ENCODE measurements at regions not wholly inside any gene's neighbourhood (a gene's known extent, or its start where the extent isn't known, plus 50 kb on each side); places are given as distances from the start of the nearest gene placed in this dataset.

- no peak for DNase-seq (ENCODE audit: low read depth)
Measured at GRCh38 chr9:90078988-90079421, 474.2 kb downstream of the GADD45G start.

GRCh38 chr9:90085633-90086032, 480.8 kb downstream of the GADD45G start:
- H3K9ac ChIP-seq (ENCODE audit: low read length): no peak overlapping the region

More at GRCh38 chr9:90078988-90079421, 474.2 kb downstream of the GADD45G start:
- Histone ChIP-seq H3K27me3 (replicated peaks; ENCODE audit: control insufficient read depth, insufficient read depth, low read length) (peaks cover 57% of the 10 kb centered on the region), H3K9ac (ENCODE audit: low read length) (no peak overlapping the region), H3K4me3 (ENCODE audit: low read length) (no peak overlapping the region), H3K36me3 (ENCODE audit: control insufficient read depth, insufficient read depth, low read length, severe bottlenecking) (no peaks in the 10 kb centered on the region), H3K9me3 (ENCODE audit: control insufficient read depth, low read length) (no peaks in the 10 kb centered on the region), H3K4me1 (ENCODE audit: control insufficient read depth, insufficient read depth, low read length) (no peaks in the 10 kb centered on the region)

GRCh38 chr9:90086101-90086511, 481.3 kb downstream of the GADD45G start:
- no peak overlapping the region for H3K9ac ChIP-seq (ENCODE audit: low read length)
- no peaks in the 10 kb centered on the region for H3K9me3 ChIP-seq (ENCODE audit: control insufficient read depth, low read length)
- DNase-seq (ENCODE audit: low read depth): no peak
- no peaks in the 10 kb centered on the region for H3K4me1 ChIP-seq (ENCODE audit: control insufficient read depth, insufficient read depth, low read length)
- no peaks in the 10 kb centered on the region for H3K36me3 ChIP-seq (ENCODE audit: control insufficient read depth, insufficient read depth, low read length, severe bottlenecking)
- H3K4me3 ChIP-seq (ENCODE audit: low read length): no peak overlapping the region
- peaks cover 24% of the 10 kb centered on the region for H3K27me3 ChIP-seq (replicated peaks; ENCODE audit: control insufficient read depth, insufficient read depth, low read length)

More at GRCh38 chr9:90085633-90086032, 480.8 kb downstream of the GADD45G start:
- H3K4me3 ChIP-seq (ENCODE audit: low read length): no peak overlapping the region
- DNase-seq (ENCODE audit: low read depth): no peak
- H3K9me3 ChIP-seq (ENCODE audit: control insufficient read depth, low read length): no peaks in the 10 kb centered on the region
- no peaks in the 10 kb centered on the region for H3K4me1 ChIP-seq (ENCODE audit: control insufficient read depth, insufficient read depth, low read length)
- H3K36me3 ChIP-seq (ENCODE audit: control insufficient read depth, insufficient read depth, low read length, severe bottlenecking): no peaks in the 10 kb centered on the region
- H3K27me3 ChIP-seq (replicated peaks; ENCODE audit: control insufficient read depth, insufficient read depth, low read length): peaks cover 29% of the 10 kb centered on the region

GRCh38 chr9:90088434-90088833, 483.6 kb downstream of the GADD45G start:
- no peak overlapping the region for H3K9ac ChIP-seq (ENCODE audit: low read length)
- H3K4me1 ChIP-seq (ENCODE audit: control insufficient read depth, insufficient read depth, low read length): no peaks in the 10 kb centered on the region
- no peak for DNase-seq (ENCODE audit: low read depth)

DNA sequence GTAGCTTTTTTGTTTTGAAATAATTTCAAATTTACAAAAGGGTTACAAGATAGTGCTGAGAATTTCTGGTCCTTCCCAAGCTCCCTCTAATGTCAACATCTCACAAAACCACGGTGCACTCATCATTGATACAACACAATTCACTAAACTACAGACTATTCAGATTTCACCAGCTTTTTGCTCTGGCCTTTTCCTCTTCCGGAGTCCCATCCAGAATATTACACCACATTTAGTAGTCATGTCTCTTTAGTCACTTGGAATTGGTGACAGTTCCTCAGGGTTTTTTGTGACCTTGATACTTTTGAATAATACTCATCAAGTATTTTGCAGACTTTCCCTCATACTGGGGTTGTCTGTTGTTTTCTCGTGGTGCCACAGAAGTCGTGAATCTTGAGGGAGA, 484.0 kb downstream of the GADD45G start:
- Histone ChIP-seq H3K4me1 (ENCODE audit: control insufficient read depth, insufficient read depth, low read length) (no peaks in the 10 kb centered on the region), H3K27me3 (replicated peaks; ENCODE audit: control insufficient read depth, insufficient read depth, low read length) (peaks cover 18% of the 10 kb centered on the region), H3K9ac (ENCODE audit: low read length) (no peak overlapping the region), H3K4me3 (ENCODE audit: low read length) (no peak overlapping the region), H3K36me3 (ENCODE audit: control insufficient read depth, insufficient read depth, low read length, severe bottlenecking) (no peaks in the 10 kb centered on the region), H3K9me3 (ENCODE audit: control insufficient read depth, low read length) (no peaks in the 10 kb centered on the region)
- DNase-seq (ENCODE audit: low read depth): no peak

More at GRCh38 chr9:90088434-90088833, 483.6 kb downstream of the GADD45G start:
- no peak overlapping the region for H3K4me3 ChIP-seq (ENCODE audit: low read length)
- H3K9me3 ChIP-seq (ENCODE audit: control insufficient read depth, low read length): no peaks in the 10 kb centered on the region
- H3K36me3 ChIP-seq (ENCODE audit: control insufficient read depth, insufficient read depth, low read length, severe bottlenecking): no peaks in the 10 kb centered on the region
- peaks cover 16% of the 10 kb centered on the region for H3K27me3 ChIP-seq (replicated peaks; ENCODE audit: control insufficient read depth, insufficient read depth, low read length)

- Histone ChIP-seq H3K9me3 (ENCODE audit: control insufficient read depth, low read length) (no peaks in the 10 kb centered on the region), H3K9ac (ENCODE audit: low read length) (no peak overlapping the region), H3K4me3 (ENCODE audit: low read length) (no peak overlapping the region), H3K36me3 (ENCODE audit: control insufficient read depth, insufficient read depth, low read length, severe bottlenecking) (no peaks in the 10 kb centered on the region), H3K4me1 (ENCODE audit: control insufficient read depth, insufficient read depth, low read length) (no peaks in the 10 kb centered on the region), H3K27me3 (replicated peaks; ENCODE audit: control insufficient read depth, insufficient read depth, low read length) (peaks cover 25% of the 10 kb centered on the region)
- DNase-seq (ENCODE audit: low read depth): no peak
Measured at GRCh38 chr9:90090997-90091396, 486.2 kb downstream of the GADD45G start.

GRCh38 chr9:90092508-90092907, 487.7 kb downstream of the GADD45G start:
- Histone ChIP-seq H3K4me3 (ENCODE audit: low read length) (no peak overlapping the region), H3K27me3 (replicated peaks; ENCODE audit: control insufficient read depth, insufficient read depth, low read length) (peaks cover 32% of the 10 kb centered on the region), H3K4me1 (ENCODE audit: control insufficient read depth, insufficient read depth, low read length) (no peaks in the 10 kb centered on the region), H3K9ac (ENCODE audit: low read length) (no peak overlapping the region), H3K9me3 (ENCODE audit: control insufficient read depth, low read length) (no peaks in the 10 kb centered on the region), H3K36me3 (ENCODE audit: control insufficient read depth, insufficient read depth, low read length, severe bottlenecking) (no peaks in the 10 kb centered on the region)
- no peak for DNase-seq (ENCODE audit: low read depth)

DNA sequence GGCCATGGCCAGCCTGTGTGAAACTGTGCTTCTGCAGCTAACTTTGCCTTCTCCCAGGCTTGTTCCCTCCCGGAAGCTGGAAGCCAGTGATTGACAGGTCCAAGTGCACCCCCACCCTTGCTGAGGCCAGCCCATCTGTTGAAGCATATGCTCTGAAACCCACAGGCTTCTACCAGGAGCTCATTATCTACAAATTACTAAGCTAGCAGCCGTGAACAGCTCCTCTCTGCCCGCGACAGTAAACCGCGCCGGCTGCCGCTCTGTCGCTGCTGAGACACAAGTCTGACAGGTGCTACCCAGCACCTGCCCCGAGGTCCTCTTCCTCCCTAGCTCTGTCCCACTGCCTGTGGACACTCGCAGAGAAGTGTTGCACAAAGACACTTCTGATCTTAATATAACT, 490.9 kb downstream of the GADD45G start:
- H3K27me3 ChIP-seq (replicated peaks; ENCODE audit: control insufficient read depth, insufficient read depth, low read length): peaks cover 42% of the 10 kb centered on the region
- H3K9ac ChIP-seq (ENCODE audit: low read length): no peak overlapping the region
- no peaks in the 10 kb centered on the region for H3K9me3 ChIP-seq (ENCODE audit: control insufficient read depth, low read length)
- no peak overlapping the region for H3K4me3 ChIP-seq (ENCODE audit: low read length)
- no peaks in the 10 kb centered on the region for H3K4me1 ChIP-seq (ENCODE audit: control insufficient read depth, insufficient read depth, low read length)
- DNase-seq (ENCODE audit: low read depth): no peak
- no peaks in the 10 kb centered on the region for H3K36me3 ChIP-seq (ENCODE audit: control insufficient read depth, insufficient read depth, low read length, severe bottlenecking)

GRCh38 chr9:90097237-90097636, 492.4 kb downstream of the GADD45G start:
- Histone ChIP-seq H3K36me3 (ENCODE audit: control insufficient read depth, insufficient read depth, low read length, severe bottlenecking) (no peaks in the 10 kb centered on the region), H3K27me3 (replicated peaks; ENCODE audit: control insufficient read depth, insufficient read depth, low read length) (peaks cover 42% of the 10 kb centered on the region), H3K9me3 (ENCODE audit: control insufficient read depth, low read length) (no peaks in the 10 kb centered on the region), H3K9ac (ENCODE audit: low read length) (no peak overlapping the region), H3K4me3 (ENCODE audit: low read length) (no peak overlapping the region), H3K4me1 (ENCODE audit: control insufficient read depth, insufficient read depth, low read length) (no peaks in the 10 kb centered on the region)
- no peak for DNase-seq (ENCODE audit: low read depth)

- Histone ChIP-seq H3K4me1 (ENCODE audit: control insufficient read depth, insufficient read depth, low read length) (no peaks in the 10 kb centered on the region), H3K4me3 (ENCODE audit: low read length) (no peak overlapping the region), H3K9me3 (ENCODE audit: control insufficient read depth, low read length) (no peaks in the 10 kb centered on the region), H3K27me3 (replicated peaks; ENCODE audit: control insufficient read depth, insufficient read depth, low read length) (peaks cover 32% of the 10 kb centered on the region), H3K36me3 (ENCODE audit: control insufficient read depth, insufficient read depth, low read length, severe bottlenecking) (no peaks in the 10 kb centered on the region), H3K9ac (ENCODE audit: low read length) (no peak overlapping the region)
- DNase-seq (ENCODE audit: low read depth): no peak
Measured at GRCh38 chr9:90098408-90098807, 493.6 kb downstream of the GADD45G start.

GRCh38 chr9:90099262-90099963, 494.6 kb downstream of the GADD45G start:
- peak; percentile 6 for DNase-seq (ENCODE audit: low read depth)
- no peak overlapping the region for H3K4me3 ChIP-seq (ENCODE audit: low read length)
- no peaks in the 10 kb centered on the region for H3K36me3 ChIP-seq (ENCODE audit: control insufficient read depth, insufficient read depth, low read length, severe bottlenecking)
- H3K9me3 ChIP-seq (ENCODE audit: control insufficient read depth, low read length): no peaks in the 10 kb centered on the region
- H3K9ac ChIP-seq (ENCODE audit: low read length): no peak overlapping the region
- H3K27me3 ChIP-seq (replicated peaks; ENCODE audit: control insufficient read depth, insufficient read depth, low read length): peaks cover 25% of the 10 kb centered on the region
- H3K4me1 ChIP-seq (ENCODE audit: control insufficient read depth, insufficient read depth, low read length): no peaks in the 10 kb centered on the region

DNA sequence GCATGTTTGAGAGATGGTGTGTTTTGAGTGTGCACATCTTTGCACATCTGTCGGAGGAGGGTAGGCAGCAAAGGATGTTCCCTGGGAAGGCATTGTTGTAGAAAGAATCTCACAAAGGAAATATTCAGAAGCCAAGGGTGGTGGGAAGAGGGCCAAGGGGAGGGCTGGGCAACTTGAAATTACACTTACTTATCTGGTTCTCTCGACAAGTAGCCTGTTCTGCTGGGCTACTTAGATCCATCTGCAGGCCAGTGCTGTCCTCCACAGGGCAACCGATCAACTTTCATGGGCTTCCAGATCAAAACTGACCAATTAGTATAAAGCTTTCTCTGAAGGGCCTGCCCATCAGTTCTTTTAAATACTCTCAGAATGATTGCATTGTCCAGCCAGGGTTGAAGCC, 495.2 kb downstream of the GADD45G start:
- Histone ChIP-seq H3K4me3 (ENCODE audit: low read length) (no peak overlapping the region), H3K9me3 (ENCODE audit: control insufficient read depth, low read length) (no peaks in the 10 kb centered on the region), H3K36me3 (ENCODE audit: control insufficient read depth, insufficient read depth, low read length, severe bottlenecking) (no peaks in the 10 kb centered on the region), H3K9ac (ENCODE audit: low read length) (no peak overlapping the region), H3K4me1 (ENCODE audit: control insufficient read depth, insufficient read depth, low read length) (no peaks in the 10 kb centered on the region), H3K27me3 (replicated peaks; ENCODE audit: control insufficient read depth, insufficient read depth, low read length) (peaks cover 23% of the 10 kb centered on the region)
- DNase-seq (ENCODE audit: low read depth): no peak
